Body of pancreas (tissue), 4 donors: ENCODE measurements at regions not wholly inside any gene's neighbourhood (a gene's known extent, or its start where the extent isn't known, plus 50 kb on each side); places are given as distances from the start of the nearest gene placed in this dataset.

Source experiments
- CTCF ChIP-seq, 7 experiments: fragments of 450-650 bp in 4 of 7; fragments of 200-600 bp in 3 of 7; sonication (generic) in 3 of 7; IDR thresholded peaks; one replicate each; pipeline ENCODE4 v1.5.1; 2016 to 2019; ENCODE audit warnings: antibody characterized with exemption in 7 of 7
- POLR2A ChIP-seq, 3 donors: fragments of 450-650 bp; IDR thresholded peaks; one replicate each; pipeline ENCODE4 v1.6.1; 2016; ENCODE audit warnings: antibody characterized with exemption in 3 of 3, mild to moderate bottlenecking in 2 of 3

- TF ChIP-seq CTCF (IDR thresholded peaks at IDR 0.05): no peak
- no peak for TF ChIP-seq POLR2A (IDR thresholded peaks at IDR 0.05)
These were observed 368.3 kb upstream of the DCBLD2 start for GRCh38 chr3:99269606-99270351.
